Hematopoietic multipotent progenitor cell treated with erythropoietin and hydrocortisone succinate and interleukin-3 and kit ligand, for 4 days (in vitro differentiated cells): ENCODE measurements at regions not wholly inside any gene's neighbourhood (a gene's known extent, or its start where the extent isn't known, plus 50 kb on each side); places are given as distances from the start of the nearest gene placed in this dataset.

Experiments used
- DNase-seq: peaks from one replicate; pipeline ENCODE4 v3.0.0-alpha.2; 2015

DNA sequence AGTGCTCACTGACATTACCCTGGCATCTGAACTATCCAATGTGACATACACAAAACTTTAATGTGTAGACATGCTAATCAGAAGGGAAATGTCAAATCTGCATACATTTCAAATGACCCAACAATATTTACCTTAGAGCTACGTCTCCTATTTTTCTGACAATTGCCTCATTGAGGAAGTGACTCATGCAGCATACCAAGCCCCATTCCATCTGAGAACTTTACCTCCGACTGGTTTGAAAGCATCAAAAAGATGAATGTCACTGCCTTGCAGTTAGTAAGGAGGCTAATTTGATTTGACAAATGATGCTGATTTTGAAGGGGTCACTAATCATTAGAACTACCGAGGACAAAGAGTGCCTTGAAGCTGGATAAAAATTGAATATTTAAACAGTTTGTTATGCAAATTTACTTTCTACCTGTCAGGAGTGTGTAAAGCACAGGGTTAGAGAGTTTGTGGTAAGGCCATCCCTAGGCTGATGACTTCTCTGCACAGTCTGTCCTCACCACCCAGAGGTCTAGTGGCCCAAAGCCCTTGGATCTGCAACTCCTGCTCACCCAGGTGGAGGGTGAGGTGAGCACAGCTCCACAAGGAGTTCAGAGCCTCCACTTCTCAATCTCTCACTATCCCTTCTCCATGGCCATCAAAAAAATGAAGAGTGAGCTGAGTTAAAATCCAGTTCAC is 500.3 kb upstream of the C1orf87 start:
- peak; percentile 34 for DNase-seq

- no peak for DNase-seq
Observed at GRCh38 chr1:60573121-60573520, 499.6 kb upstream of the C1orf87 start.

DNA sequence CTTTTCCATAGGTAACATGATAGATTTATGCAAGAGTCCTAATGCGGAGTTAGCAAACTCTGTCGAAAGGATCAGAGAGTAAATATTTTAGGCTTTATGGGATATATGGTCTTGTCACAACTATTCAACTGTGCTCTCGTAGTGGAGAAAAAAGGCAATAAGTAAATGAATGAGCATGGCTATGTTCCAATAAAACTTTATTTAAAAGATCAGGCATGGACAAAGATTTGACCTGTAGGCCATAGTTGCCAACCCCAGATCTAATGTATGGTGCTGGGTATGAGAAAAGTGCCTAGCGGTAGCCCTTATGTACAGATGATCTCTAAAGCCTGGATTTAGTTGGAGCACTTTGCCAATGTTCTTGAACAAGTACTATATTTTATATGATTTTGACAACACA is 498.8 kb upstream of the C1orf87 start:
- no peak for DNase-seq

DNA sequence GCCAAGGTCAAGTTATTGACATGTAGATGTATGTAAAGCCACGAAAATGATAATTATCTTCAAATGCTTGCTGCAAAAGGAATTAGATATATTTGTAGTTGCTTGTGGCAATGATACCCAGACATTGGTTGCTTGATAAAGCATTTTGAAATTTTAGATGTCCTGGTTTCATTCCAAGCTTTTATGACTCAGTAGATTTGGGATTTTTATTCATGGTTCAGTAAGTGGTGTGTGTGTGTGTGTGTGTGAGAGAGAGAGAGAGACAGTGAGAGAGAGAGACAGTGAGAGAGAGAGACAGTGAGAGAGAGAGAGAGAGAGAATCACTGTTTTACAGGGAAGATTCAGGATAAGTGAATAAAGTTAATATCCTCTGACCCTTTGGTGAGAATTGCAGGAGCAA is 498.2 kb upstream of the C1orf87 start:
- DNase-seq, result no peak

- DNase-seq, result no peak
Observed at GRCh38 chr1:60569189-60569588, 495.6 kb upstream of the C1orf87 start.

- DNase-seq, result no peak
Observed at GRCh38 chr1:60567256-60567655, 493.7 kb upstream of the C1orf87 start.

GRCh38 chr1:60564916-60565750 is 491.6 kb upstream of the C1orf87 start:
- peak; percentile 29 for DNase-seq

DNA sequence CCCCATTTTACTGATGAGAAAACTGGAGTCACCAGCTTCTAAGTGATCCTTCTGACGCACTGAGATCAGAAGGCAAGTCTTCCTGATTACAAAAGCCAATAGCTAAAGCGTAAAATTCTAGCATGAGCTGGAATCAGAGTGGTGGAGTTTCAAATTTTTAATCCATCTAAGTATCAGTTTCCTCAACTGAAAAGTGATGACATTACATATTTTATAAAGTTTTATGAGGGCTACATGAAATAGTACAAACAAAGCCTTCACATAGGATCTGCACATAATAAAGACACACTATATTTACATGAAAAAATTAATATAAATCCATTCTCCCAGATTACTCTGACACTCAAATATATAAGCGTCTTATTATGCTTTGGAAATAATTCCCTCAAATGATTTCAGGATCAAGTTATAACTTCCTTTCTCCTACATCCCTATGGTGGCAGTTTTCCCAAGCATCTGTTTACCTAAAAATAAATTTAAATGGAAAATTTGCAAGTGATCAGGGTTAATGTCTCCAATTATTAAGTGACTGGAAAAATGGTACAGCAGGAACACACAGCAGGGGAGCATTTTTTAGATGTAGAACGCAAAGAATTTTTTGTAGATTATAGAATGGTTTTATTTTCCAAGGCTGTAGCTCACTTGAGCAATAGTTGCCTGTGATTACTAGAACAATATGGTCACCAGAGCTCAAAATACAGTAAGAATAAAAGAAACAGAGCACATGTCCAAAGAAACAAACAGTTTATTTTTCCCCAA is 490.4 kb upstream of the C1orf87 start:
- DNase-seq, result no peak

DNA sequence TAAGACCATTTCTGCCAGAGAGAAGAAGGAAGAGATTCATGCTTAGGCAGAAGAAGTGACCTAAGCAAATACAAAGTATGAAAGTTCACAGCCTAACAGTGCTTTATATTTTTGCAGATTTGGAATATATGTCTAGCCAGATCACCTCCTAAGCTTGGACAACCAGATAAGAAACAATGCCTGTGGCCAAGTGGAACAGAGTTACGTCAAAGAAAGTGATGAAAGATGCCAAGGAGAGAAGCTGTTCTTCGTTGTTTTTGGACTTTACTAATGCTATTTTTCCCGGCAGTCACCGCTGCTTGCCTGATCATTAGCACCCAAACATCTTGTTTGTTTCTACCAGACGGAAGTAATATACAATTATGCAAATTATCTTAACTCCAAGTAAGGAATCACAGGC is 489.2 kb upstream of the C1orf87 start:
- no peak for DNase-seq

DNA sequence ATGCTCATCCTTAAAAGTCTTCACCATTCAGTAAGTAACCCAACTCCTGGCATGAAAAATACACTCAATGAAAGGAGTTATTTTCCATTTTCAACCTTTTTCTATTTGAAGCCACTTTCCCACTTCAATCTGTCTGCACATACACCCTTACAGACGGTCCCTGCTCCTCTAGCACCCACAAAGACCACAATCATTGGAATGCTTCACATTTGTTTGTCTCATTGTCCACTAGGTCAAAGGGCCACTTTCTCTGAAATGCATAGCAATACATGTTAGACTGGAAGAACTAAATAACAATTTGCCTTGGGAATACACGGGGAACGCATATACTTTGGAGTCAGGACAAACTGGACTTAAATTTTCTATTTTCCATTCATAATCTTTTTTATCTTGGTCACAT is 487.1 kb upstream of the C1orf87 start:
- DNase-seq, result no peak

DNA sequence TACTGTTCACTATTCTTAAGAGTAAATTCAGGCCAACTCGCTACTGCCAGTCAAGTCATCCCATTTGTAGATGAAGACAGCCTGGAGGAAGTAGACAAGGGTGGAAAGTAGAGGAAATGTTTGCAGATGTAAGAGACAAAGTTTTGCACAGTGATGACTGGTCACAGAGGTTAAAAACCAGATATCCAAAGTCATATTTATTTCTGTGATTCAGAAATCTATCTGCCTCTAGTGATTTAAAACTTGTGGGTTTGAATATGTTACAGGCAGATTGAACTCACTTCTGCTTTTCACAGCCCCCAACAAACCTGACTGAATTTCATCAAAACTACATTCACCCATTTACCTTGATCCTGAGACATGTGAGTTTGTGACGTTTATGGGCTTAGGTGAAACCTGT is 484.7 kb upstream of the C1orf87 start:
- DNase-seq, result peak; percentile 42

DNA sequence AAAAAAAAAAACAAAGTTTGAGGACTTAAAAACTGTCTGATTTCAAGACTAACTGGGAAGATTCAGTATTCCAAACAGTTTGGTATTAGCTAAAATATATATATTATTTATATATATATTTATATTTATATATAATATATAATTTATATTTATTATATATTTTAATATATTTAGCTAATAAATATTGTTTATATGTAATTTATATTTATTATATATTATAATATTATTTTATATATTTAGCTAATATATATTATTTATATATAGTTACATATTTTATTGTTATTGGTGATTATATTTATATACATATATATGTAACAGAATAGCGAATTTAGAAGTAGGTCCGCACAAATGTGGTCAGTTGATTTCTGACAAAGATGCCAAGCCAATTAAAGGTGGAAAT is 480.2 kb upstream of the C1orf87 start:
- no peak for DNase-seq

GRCh38 chr1:60547821-60548220 is 474.3 kb upstream of the C1orf87 start:
- no peak for DNase-seq

- peak; percentile 29 for DNase-seq
Observed at GRCh38 chr1:60541831-60542532, 468.4 kb upstream of the C1orf87 start.

- DNase-seq, result peak; percentile 29
Observed at GRCh38 chr1:60540141-60540540, 466.6 kb upstream of the C1orf87 start.

GRCh38 chr1:60535713-60536112 is 462.1 kb upstream of the C1orf87 start:
- DNase-seq, result no peak

DNA sequence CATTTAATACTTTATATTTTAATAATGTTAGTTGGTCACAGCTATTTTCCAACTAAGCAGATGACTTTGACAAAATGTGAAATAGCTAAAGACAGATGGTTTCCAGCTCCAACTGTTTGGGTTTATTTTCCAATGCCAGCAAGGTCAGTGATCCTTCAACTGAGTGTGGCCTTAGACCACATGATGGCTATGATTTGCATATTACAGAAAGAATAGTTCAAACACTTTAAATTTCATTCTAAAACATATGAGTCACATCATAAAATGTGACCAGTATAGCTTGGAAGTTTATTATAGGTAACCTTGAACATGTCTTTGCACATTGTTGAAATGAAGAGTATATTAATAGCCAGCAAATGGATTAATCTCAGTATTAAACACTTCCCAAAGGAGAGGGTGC is 454.0 kb upstream of the C1orf87 start:
- no peak for DNase-seq

DNA sequence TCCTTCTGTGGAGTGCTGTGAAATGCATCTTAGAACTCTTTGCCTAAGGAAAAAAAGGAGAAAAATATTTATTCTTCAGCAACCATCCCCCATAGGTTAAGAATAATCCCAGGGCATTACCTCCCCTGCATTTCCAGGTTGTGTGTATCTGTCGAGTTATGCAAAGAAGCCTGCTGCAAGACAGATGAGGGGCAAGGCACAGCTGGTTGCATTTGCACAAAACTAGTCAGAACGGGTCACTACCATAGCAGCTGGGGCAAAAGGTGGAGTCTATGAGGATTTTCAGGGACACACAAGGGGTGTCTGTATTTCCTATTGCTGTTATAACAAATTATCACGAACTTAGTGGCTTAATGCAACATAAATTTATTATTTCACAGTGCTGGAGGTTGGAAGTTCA is 443.4 kb upstream of the C1orf87 start:
- DNase-seq, result no peak

DNA sequence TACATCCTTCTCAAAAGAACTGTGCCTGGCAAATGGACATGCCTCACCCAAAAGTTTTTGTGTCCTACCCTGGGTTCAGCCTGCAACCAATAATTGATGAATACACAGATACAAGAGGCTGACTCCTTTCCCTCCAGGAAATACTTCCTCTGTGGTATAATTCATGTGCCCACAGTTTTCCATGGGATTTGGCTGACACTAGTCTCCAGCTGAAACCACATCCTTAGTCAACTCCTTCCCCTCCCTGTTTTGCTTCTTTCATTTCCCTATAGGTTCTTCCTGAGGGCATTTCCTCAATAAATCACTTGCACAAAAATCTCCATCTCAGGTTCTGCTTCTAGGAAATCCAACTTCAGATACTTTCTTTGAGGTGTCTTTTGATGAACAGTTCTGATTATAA is 436.6 kb upstream of the C1orf87 start:
- DNase-seq, result no peak

GRCh38 chr1:60504206-60504840 is 430.8 kb upstream of the C1orf87 start:
- DNase-seq, result no peak

DNA sequence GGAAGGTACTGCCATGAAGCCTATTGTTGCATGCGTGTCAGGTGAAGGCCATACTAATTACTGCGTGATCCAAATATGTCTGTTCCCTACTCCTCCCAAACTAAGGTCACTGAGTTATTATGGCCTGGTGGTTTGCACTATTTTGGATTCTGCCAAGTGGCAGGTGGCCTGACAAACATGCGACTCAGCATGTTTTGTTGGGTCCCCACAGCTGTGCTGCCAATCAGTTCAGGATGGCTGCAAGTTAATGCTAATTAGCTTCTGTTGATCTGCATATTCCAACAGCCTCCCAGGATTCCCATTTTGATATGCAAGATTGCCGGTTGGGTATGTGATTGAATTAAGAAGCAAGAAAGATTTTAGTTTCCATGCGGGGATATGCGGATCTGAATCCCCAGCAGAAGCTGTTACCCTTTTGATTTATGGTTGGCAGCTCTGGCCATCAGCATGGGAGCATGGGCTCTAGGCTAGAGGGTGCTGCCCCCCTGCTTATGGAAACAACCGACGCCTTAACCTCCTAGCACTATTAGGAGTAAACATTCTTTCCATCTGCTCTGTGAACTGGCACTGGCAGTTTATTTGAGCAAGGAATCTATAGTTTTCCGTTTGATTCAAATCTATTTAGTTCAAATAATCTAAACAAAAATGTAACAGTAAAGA is 429.8 kb upstream of the C1orf87 start:
- DNase-seq, result peak; percentile 1

DNA sequence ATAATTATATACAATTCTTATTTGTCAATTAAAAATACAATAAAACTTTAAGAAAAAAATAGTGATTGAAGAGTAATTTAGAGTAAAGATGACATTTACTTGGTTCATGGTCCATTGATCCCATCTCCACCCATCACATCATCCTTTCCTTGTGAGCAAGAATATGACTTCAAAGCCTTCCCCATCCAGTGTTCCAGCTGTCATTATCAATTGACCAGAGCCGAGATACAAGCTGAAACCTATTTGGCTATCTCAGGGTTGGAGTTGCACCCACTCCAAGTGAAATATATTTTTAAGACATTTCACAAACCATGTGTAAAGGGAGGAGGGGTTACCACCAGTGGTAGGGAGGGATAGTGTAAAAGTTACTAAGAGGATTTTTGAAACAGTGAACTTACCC is 428.9 kb upstream of the C1orf87 start:
- no peak for DNase-seq
